GM19035 (cell line): ENCODE measurements at regions not wholly inside any gene's neighbourhood (a gene's known extent, or its start where the extent isn't known, plus 50 kb on each side); places are given as distances from the start of the nearest gene placed in this dataset.
"Not testable (repeated sequence)": the region's sequence is repeated elsewhere in the genome, so short reads cannot be mapped to it uniquely, and the experiment has no call there.

Experiments used
- ATAC-seq: cut with Tn5 transposase; IDR thresholded peaks from one replicate; pipeline ENCODE4 v1.9.1; 2021; ENCODE audit not compliant: unreplicated experiment

- no peak for ATAC-seq
Measured at GRCh38 chr9:29625931-29626330, 2052.7 kb upstream of the C9orf72 start.

- not testable (repeated sequence) for ATAC-seq
Measured at GRCh38 chr9:29628856-29629255, 2055.6 kb upstream of the C9orf72 start.

GRCh38 chr9:29637471-29638237 is 2064.4 kb upstream of the C9orf72 start:
- ATAC-seq = no peak

GRCh38 chr9:29640507-29640906 is 2067.2 kb upstream of the C9orf72 start:
- ATAC-seq = no peak

GRCh38 chr9:29644514-29644913 is 2071.2 kb upstream of the C9orf72 start:
- ATAC-seq = no peak

- no peak for ATAC-seq
Measured at GRCh38 chr9:29647451-29647850, 2074.2 kb upstream of the C9orf72 start.

GRCh38 chr9:29648132-29648531 is 2074.9 kb upstream of the C9orf72 start:
- no peak for ATAC-seq

- ATAC-seq = no peak
Measured at GRCh38 chr9:29648601-29649000, 2075.3 kb upstream of the C9orf72 start.

GRCh38 chr9:29656641-29657406 is 2083.5 kb upstream of the C9orf72 start:
- no peak for ATAC-seq

GRCh38 chr9:29657821-29658220 is 2084.5 kb upstream of the C9orf72 start:
- no peak for ATAC-seq

GRCh38 chr9:29659014-29659413 is 2085.7 kb upstream of the C9orf72 start:
- ATAC-seq = no peak

- no peak for ATAC-seq
Measured at GRCh38 chr9:29659736-29660135, 2086.5 kb upstream of the C9orf72 start.

GRCh38 chr9:29668732-29669131 is 2095.5 kb upstream of the C9orf72 start:
- ATAC-seq = no peak

GRCh38 chr9:29669613-29670012 is 2096.3 kb upstream of the C9orf72 start:
- no peak for ATAC-seq

GRCh38 chr9:29685531-29685930 is 2112.2 kb upstream of the C9orf72 start:
- ATAC-seq = no peak

GRCh38 chr9:29691145-29691544 is 2117.9 kb upstream of the C9orf72 start:
- ATAC-seq = no peak

GRCh38 chr9:29691758-29692407 is 2118.6 kb upstream of the C9orf72 start:
- ATAC-seq = no peak

GRCh38 chr9:29697011-29697410 is 2123.7 kb upstream of the C9orf72 start:
- ATAC-seq = no peak

GRCh38 chr9:29701559-29701958 is 2128.3 kb upstream of the C9orf72 start:
- no peak for ATAC-seq

- no peak for ATAC-seq
Measured at GRCh38 chr9:29701971-29702370, 2128.7 kb upstream of the C9orf72 start.

- ATAC-seq = no peak
Measured at GRCh38 chr9:29714860-29715259, 2141.6 kb upstream of the C9orf72 start.

- ATAC-seq = no peak
Measured at GRCh38 chr9:29717631-29718030, 2144.3 kb upstream of the C9orf72 start.
